Kidney epithelial cell (primary cell): ENCODE measurements at regions not wholly inside any gene's neighbourhood (a gene's known extent, or its start where the extent isn't known, plus 50 kb on each side); places are given as distances from the start of the nearest gene placed in this dataset.
A peak's percentile ranks its signal among the peaks of the same experiment; 100 is the strongest.

Experiments
- DNase-seq: peaks from one replicate; pipeline ENCODE4 v3.0.0-alpha.2; 2010; ENCODE audit warnings: low read depth
- H3K27me3 ChIP-seq: 2 replicates; pipeline ENCODE4 v1.6.0; 2011; ENCODE audit warnings: low read length; ENCODE audit not compliant: control insufficient read depth, insufficient read depth
- H3K36me3 ChIP-seq: 2 replicates; pipeline ENCODE4 v1.5.1; 2011; ENCODE audit warnings: low read length; ENCODE audit not compliant: control insufficient read depth, insufficient read depth
- H3K4me3 ChIP-seq: 2 replicates; pipeline ENCODE4 v1.5.1; 2011; ENCODE audit warnings: low read depth, mild to moderate bottlenecking, control low read depth, low read length
- CTCF ChIP-seq: IDR thresholded peaks from 2 replicates; pipeline ENCODE4 v1.5.1; 2011; ENCODE audit warnings: mild to moderate bottlenecking, moderate library complexity, low read length, control low read depth, inconsistent platforms; ENCODE audit not compliant: insufficient read depth, poor library complexity, severe bottlenecking

GRCh38 chr12:74848006-74848405, 310.4 kb downstream of the ATXN7L3B start:
- no peak for TF ChIP-seq CTCF
- Histone ChIP-seq H3K4me3 (no peak overlapping the region), H3K27me3 (no peaks in the 10 kb centered on the region), H3K36me3 (no peaks in the 10 kb centered on the region)
- no peak for DNase-seq

- Histone ChIP-seq H3K4me3 (no peak overlapping the region), H3K36me3 (no peaks in the 10 kb centered on the region), H3K27me3 (no peaks in the 10 kb centered on the region)
- no peak for TF ChIP-seq CTCF
- DNase-seq, result no peak
These were observed 312.2 kb downstream of the ATXN7L3B start for GRCh38 chr12:74849801-74850200.

- TF ChIP-seq CTCF, result no peak
- DNase-seq, result no peak
These were observed 334.2 kb downstream of the ATXN7L3B start for GRCh38 chr12:74871817-74872216.

GRCh38 chr12:74885775-74886174, 323.9 kb downstream of the KCNC2 start:
- no peak for DNase-seq
- H3K27me3 ChIP-seq, result no peaks in the 10 kb centered on the region
- no peak for TF ChIP-seq CTCF
- no peak overlapping the region for H3K4me3 ChIP-seq
- H3K36me3 ChIP-seq, result no peaks in the 10 kb centered on the region

More at GRCh38 chr12:74871817-74872216, 334.2 kb downstream of the ATXN7L3B start:
- no peaks in the 10 kb centered on the region for H3K36me3 ChIP-seq
- no peaks in the 10 kb centered on the region for H3K27me3 ChIP-seq
- no peak overlapping the region for H3K4me3 ChIP-seq

- Histone ChIP-seq H3K27me3 (no peaks in the 10 kb centered on the region), H3K36me3 (no peaks in the 10 kb centered on the region), H3K4me3 (no peak overlapping the region)
- TF ChIP-seq CTCF, result no peak
- DNase-seq, result no peak
These were observed 320.6 kb downstream of the KCNC2 start for GRCh38 chr12:74889073-74889472.

- TF ChIP-seq CTCF, result no peak
- Histone ChIP-seq H3K4me3 (no peak overlapping the region), H3K36me3 (no peaks in the 10 kb centered on the region), H3K27me3 (no peaks in the 10 kb centered on the region)
- DNase-seq, result peak; percentile 31
These were observed 319.9 kb downstream of the KCNC2 start for GRCh38 chr12:74889563-74890236.
